Coronary artery (tissue), 2 donors: ENCODE measurements at regions not wholly inside any gene's neighbourhood (a gene's known extent, or its start where the extent isn't known, plus 50 kb on each side); places are given as distances from the start of the nearest gene placed in this dataset.

Source experiments
- DNase-seq: peaks from one replicate; pipeline ENCODE4 v3.0.0-alpha.2; 2017; ENCODE audit warnings: low spot score
- H3K27ac ChIP-seq, 2 donors: fragments of 200-600 bp; sonication (generic); one replicate each; pipeline ENCODE4 v1.5.1; 2016 to 2019
- H3K4me3 ChIP-seq: fragments of 200-600 bp; sonication (generic); 2 replicates; pipeline ENCODE4 v1.5.1; 2016; ENCODE audit warnings: mild to moderate bottlenecking, moderate library complexity
- CTCF ChIP-seq: fragments of 200-600 bp; sonication (generic); IDR thresholded peaks from one replicate; pipeline ENCODE4 v1.5.1; 2019; ENCODE audit warnings: antibody characterized with exemption

- Histone ChIP-seq H3K4me3 (no peak overlapping the region), H3K27ac (no peak overlapping the region)
- no peak for TF ChIP-seq CTCF
- no peak for DNase-seq
Measured at GRCh38 chr9:120259100-120259499, 320.9 kb downstream of the CDK5RAP2 start.

- Histone ChIP-seq H3K4me3 (no peak overlapping the region), H3K27ac (no peak overlapping the region)
- no peak for TF ChIP-seq CTCF
- DNase-seq, result no peak
Measured at GRCh38 chr9:120258096-120258495, 321.9 kb downstream of the CDK5RAP2 start.

- TF ChIP-seq CTCF, result no peak
- DNase-seq, result no peak
- H3K27ac ChIP-seq, result no peak overlapping the region
Measured at GRCh38 chr9:120257483-120257882, 322.5 kb downstream of the CDK5RAP2 start.

GRCh38 chr9:120256146-120256545 is 323.8 kb downstream of the CDK5RAP2 start:
- no peak overlapping the region for H3K4me3 ChIP-seq
- no peak overlapping the region for H3K27ac ChIP-seq
- TF ChIP-seq CTCF, result no peak
- DNase-seq, result no peak

More at GRCh38 chr9:120257483-120257882, 322.5 kb downstream of the CDK5RAP2 start:
- H3K4me3 ChIP-seq, result no peak overlapping the region

DNA sequence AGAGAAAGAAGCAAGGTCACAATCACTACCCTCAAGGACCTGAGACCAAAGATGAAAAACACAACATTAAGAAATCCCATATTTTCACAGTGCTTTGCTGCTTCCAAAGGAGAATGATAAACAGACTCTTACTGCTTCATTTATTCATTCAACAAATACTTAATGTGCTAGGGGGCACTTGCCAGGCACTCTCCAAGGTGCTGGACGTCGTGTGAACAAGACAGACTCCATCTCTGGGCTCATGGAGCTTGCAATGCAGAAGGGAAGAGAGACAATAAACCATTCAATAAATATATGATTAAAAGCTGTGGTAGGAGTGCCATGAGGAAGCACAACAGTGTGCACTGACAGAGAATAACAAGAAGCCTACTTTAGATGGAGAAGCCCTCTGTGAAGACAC is 327.7 kb downstream of the CDK5RAP2 start:
- TF ChIP-seq CTCF, result no peak
- H3K4me3 ChIP-seq, result no peak overlapping the region
- H3K27ac ChIP-seq, result no peak overlapping the region
- no peak for DNase-seq

GRCh38 chr9:120242116-120242811 is 337.7 kb downstream of the CDK5RAP2 start:
- no peak overlapping the region for H3K4me3 ChIP-seq

More at GRCh38 chr9:120242116-120242811, 337.7 kb downstream of the CDK5RAP2 start:
- TF ChIP-seq CTCF, result no peak
- H3K27ac ChIP-seq, result no peak overlapping the region
- no peak for DNase-seq
